Transverse colon (tissue), 3 donors: ENCODE measurements at regions not wholly inside any gene's neighbourhood (a gene's known extent, or its start where the extent isn't known, plus 50 kb on each side); places are given as distances from the start of the nearest gene placed in this dataset.

Source experiments
- CTCF ChIP-seq, 5 experiments: fragments of 200-600 bp in 3 of 5; fragments of 450-650 bp in 2 of 5; sonication (generic) in 3 of 5; IDR thresholded peaks; 1 replicate in 2 of 5; 2 replicates in 3 of 5; pipeline ENCODE4 v1.5.1; 2016 to 2017; ENCODE audit warnings: antibody characterized with exemption in 5 of 5, inconsistent platforms in 3 of 5, mild to moderate bottlenecking in 2 of 5, moderate library complexity in 1 of 5
- POLR2A ChIP-seq: fragments of 450-650 bp; IDR thresholded peaks from one replicate; pipeline ENCODE4 v1.6.1; 2016; ENCODE audit warnings: antibody characterized with exemption, mild to moderate bottlenecking, moderate library complexity

GRCh38 chr14:78075033-78075432 is 95.1 kb upstream of the NRXN3 start:
- TF ChIP-seq CTCF (IDR thresholded peaks at IDR 0.05), result no peak
- no peak for TF ChIP-seq POLR2A
